K562 (cell line): ENCODE measurements at regions not wholly inside any gene's neighbourhood (a gene's known extent, or its start where the extent isn't known, plus 50 kb on each side); places are given as distances from the start of the nearest gene placed in this dataset.

Experiments used
- ATAC-seq: fragments of 200-7000 bp; cut with Tn5 transposase; 3 replicates; pipeline ENCODE4 v1.9.1; 2020; ENCODE audit warnings: moderate library complexity
- BruUV-seq: library from RNA; stranded (reverse); fragments of 400-500 nt; replicated peaks from 2 replicates; lab custom pipeline; 2021; lab: Mats Ljungman, UMichigan
- CTCF ChIA-PET: fragments of 300-600 bp; formaldehyde crosslinking; extraction: SDS; loops from one replicate; lab custom pipeline; 2021; ENCODE audit warnings: low intra/inter-chr PET ratio; lab: Yijun Ruan, JAX
- POLR2A ChIA-PET: fragments of 300-600, 350-650 bp; sonication (Branson Sonifier 250); formaldehyde crosslinking; extraction: SDS; loops from one replicate; lab custom pipeline; 2021; ENCODE audit warnings: antibody characterized with exemption, inconsistent platforms; lab: Yijun Ruan, JAX
- DNase-seq, 4 experiments: peaks; one replicate each; pipeline versions ENCODE4 v3.0.0 to v3.0.0-alpha.2; 2011 to 2018; ENCODE audit warnings: low spot score in 3 of 4, mixed read lengths in 3 of 4; ENCODE audit errors: extremely low read depth in 1 of 4
- FAIRE-seq: peaks from 2 replicates; lab custom pipeline; 2011; peaks lifted over from hg19 to GRCh38; lab: Jason Lieb, UNC
- H2AFZ ChIP-seq: 2 replicates; pipeline ENCODE4 v1.6.0; 2011; ENCODE audit warnings: low read depth, low read length, control low read depth, inconsistent platforms
- H3K27ac ChIP-seq: fragments of 200-600 bp; 3 replicates; pipeline ENCODE4 v1.8.0; 2011; ENCODE audit warnings: low read depth, mild to moderate bottlenecking, control low read depth, inconsistent platforms, low read length, moderate library complexity, mixed read lengths; ENCODE audit errors: extremely low read depth
- H3K27me3 ChIP-seq, 2 experiments: fragments of 300-600 bp in 1 of 2; 2 replicates in 1 of 2; 3 replicates in 1 of 2; pipeline versions ENCODE4 v1.6.0 to v1.8.0; 2011; ENCODE audit warnings: inconsistent platforms in 2 of 2, low read length in 2 of 2, mild to moderate bottlenecking in 1 of 2, mixed read lengths in 1 of 2, moderate library complexity in 1 of 2; ENCODE audit not compliant: control insufficient read depth in 2 of 2, insufficient read depth in 2 of 2
- H3K36me3 ChIP-seq: fragments of 300-600 bp; 3 replicates; pipeline ENCODE4 v1.8.0; 2011; ENCODE audit warnings: mild to moderate bottlenecking, low read length, inconsistent platforms; ENCODE audit not compliant: control insufficient read depth, insufficient read depth
- H3K4me1 ChIP-seq, 2 experiments: fragments of 200-600 bp in 1 of 2; replicated peaks in 1 of 2; 2 replicates in 1 of 2; 3 replicates in 1 of 2; pipeline versions ENCODE4 v1.5.1 to v1.8.0; 2011; ENCODE audit warnings: inconsistent platforms in 2 of 2, low read length in 2 of 2, mild to moderate bottlenecking in 1 of 2, mixed read lengths in 1 of 2, moderate library complexity in 1 of 2; ENCODE audit not compliant: control insufficient read depth in 2 of 2, insufficient read depth in 2 of 2
- H3K4me2 ChIP-seq: 2 replicates; pipeline ENCODE4 v1.6.1; 2011; ENCODE audit warnings: low read length, control low read depth, inconsistent platforms, mixed read lengths; ENCODE audit not compliant: insufficient read depth
- H3K4me3 ChIP-seq: fragments of 200-600 bp; sonication (generic), shearing (Covaris generic); 2 replicates; pipeline ENCODE4 v1.5.1; 2016; ENCODE audit warnings: control low read depth, inconsistent platforms
- H3K79me2 ChIP-seq: fragments of 200-600 bp; 3 replicates; pipeline ENCODE4 v1.8.0; 2011; ENCODE audit warnings: low read length, inconsistent platforms; ENCODE audit not compliant: control insufficient read depth, insufficient read depth
- H3K9ac ChIP-seq, 2 experiments: 2 replicates each; pipeline versions ENCODE4 v1.6.0 to v1.6.1; 2011; ENCODE audit warnings: low read depth in 2 of 2, low read length in 2 of 2, control low read depth in 1 of 2, inconsistent platforms in 1 of 2, mild to moderate bottlenecking in 1 of 2, mixed read lengths in 1 of 2; ENCODE audit not compliant: insufficient read depth in 1 of 2
- H3K9me1 ChIP-seq: one replicate; pipeline ENCODE4 v1.6.0; 2011; ENCODE audit warnings: inconsistent platforms, mild to moderate bottlenecking, low read length, moderate library complexity; ENCODE audit not compliant: control insufficient read depth, insufficient read depth
- H3K9me3 ChIP-seq: replicated peaks from 2 replicates; pipeline ENCODE4 v1.5.1; 2011; ENCODE audit warnings: low read depth, low read length, inconsistent platforms; ENCODE audit not compliant: control insufficient read depth, insufficient read depth
- H4K20me1 ChIP-seq: replicated peaks from 2 replicates; pipeline ENCODE4 v1.6.1; 2011; ENCODE audit warnings: low read length, inconsistent platforms, mixed read lengths; ENCODE audit not compliant: control insufficient read depth, insufficient read depth
- CHCHD3 ChIP-seq: fragments of 250-450 bp; sonication (Bioruptor Pico); IDR thresholded peaks from 2 replicates; pipeline ENCODE4 v2.1.2; 2022; ENCODE audit warnings: mild to moderate bottlenecking
- CHD4 ChIP-seq: fragments of 200-600 bp; sonication (generic); IDR thresholded peaks from 3 replicates; pipeline ENCODE4 v1.6.1; 2012; ENCODE audit warnings: low read depth, mild to moderate bottlenecking, mixed read lengths, low read length, inconsistent platforms; ENCODE audit not compliant: insufficient read depth, insufficient replicate concordance, poor library complexity, severe bottlenecking
- FOXM1 ChIP-seq, 2 experiments: fragments of 450-650 bp in 1 of 2; sonication (generic) in 1 of 2; formaldehyde crosslinking in 1 of 2; IDR thresholded peaks; 2 replicates each; pipeline versions ENCODE4 v1.6.1 to v1.9.0; 2017 to 2022; ENCODE audit warnings: low read depth in 2 of 2, mild to moderate bottlenecking in 2 of 2, missing genetic modification reagents in 1 of 2, moderate library complexity in 1 of 2
- HSF4 ChIP-seq: fragments of 250-450 bp; sonication (Bioruptor Pico); IDR thresholded peaks from 2 replicates; pipeline ENCODE4 v2.1.2; 2022; ENCODE audit warnings: mild to moderate bottlenecking, moderate library complexity, borderline replicate concordance
- KDM4B ChIP-seq, 2 experiments: fragments of 450-650 bp in 1 of 2; sonication (generic) in 1 of 2; IDR thresholded peaks; 2 replicates each; pipeline ENCODE4 v1.6.1; 2016 to 2017; ENCODE audit warnings: borderline replicate concordance in 2 of 2, antibody characterized with exemption in 1 of 2, low read depth in 1 of 2, mild to moderate bottlenecking in 1 of 2
- NFIX ChIP-seq: fragments of 250-450 bp; sonication (Bioruptor Pico); IDR thresholded peaks from 2 replicates; pipeline ENCODE4 v1.4.0; 2020; ENCODE audit warnings: low read depth, mild to moderate bottlenecking, moderate library complexity
- PHB ChIP-seq: fragments of 250-450 bp; sonication (Bioruptor Pico); IDR thresholded peaks from 2 replicates; pipeline ENCODE4 v1.5.0; 2021
- POLR3A ChIP-seq: IDR thresholded peaks from 2 replicates; pipeline ENCODE4 v1.6.1; 2011; ENCODE audit warnings: borderline replicate concordance, mild to moderate bottlenecking, moderate library complexity; ENCODE audit not compliant: insufficient read length, insufficient read depth; ENCODE audit errors: extremely low read depth
- RAD21 ChIP-seq, 2 experiments: fragments of 250-450 bp in 1 of 2; fragments of 450-650 bp in 1 of 2; sonication (Bioruptor Pico) in 1 of 2; formaldehyde crosslinking in 1 of 2; IDR thresholded peaks in 1 of 2; conservative IDR thresholded peaks in 1 of 2; 2 replicates each; pipeline versions ENCODE4 v1.4.0 to v1.8.0; 2020 to 2022; ENCODE audit warnings: mild to moderate bottlenecking in 2 of 2, moderate library complexity in 1 of 2
- TRIM28 ChIP-seq: fragments of 450-650 bp; IDR thresholded peaks from 2 replicates; pipeline ENCODE4 v1.6.1; 2017
- ZBTB1 ChIP-seq: sonication (generic); formaldehyde crosslinking; IDR thresholded peaks from 2 replicates; pipeline ENCODE4 v1.8.1; 2023; ENCODE audit warnings: missing genetic modification reagents, low read depth, mild to moderate bottlenecking, borderline replicate concordance
- ZNF217 ChIP-seq: sonication (generic); formaldehyde crosslinking; IDR thresholded peaks from 2 replicates; pipeline ENCODE4 v1.8.0; 2022; ENCODE audit warnings: mild to moderate bottlenecking, missing genetic modification reagents
- ZNF431 ChIP-seq: sonication (generic); formaldehyde crosslinking; IDR thresholded peaks from 2 replicates; pipeline ENCODE4 v1.8.0; 2022; ENCODE audit warnings: mild to moderate bottlenecking, missing genetic modification reagents
- ZNF589 ChIP-seq: fragments of 200-800 bp; sonication (Bioruptor generic); IDR thresholded peaks from 2 replicates; pipeline ENCODE4 v1.6.1; 2016; ENCODE audit warnings: low read depth, missing genetic modification characterization, missing compliant biosample characterization
- WGBS: fragments of 100-300 bp; shearing (Covaris generic); methylation state at CpG from one replicate; pipeline ENCODE4 v1.1.6; 2016; ENCODE audit warnings: low coverage, mixed read lengths; ENCODE audit not compliant: insufficient coverage; ENCODE audit errors: missing lambda C conversion rate; 5-methylcytosine and 5-hydroxymethylcytosine counted together
- in situ Hi-C: fragments of 300-500 bp; cut with MboI; formaldehyde crosslinking; loops from 4 replicates; pipeline ENCODE4 v1.15.0; 2018; ENCODE audit warnings: inconsistent platforms, mixed read lengths
- intact Hi-C: fragments of 100-400 bp; cut with micrococcal nuclease; formaldehyde crosslinking; loops from 2 replicates; pipeline ENCODE4 v1.14.2; 2022

GRCh38 chr12:34287986-34288962 lies 266.0 kb downstream of the ALG10 start (continued):
- no peak for TF ChIP-seq RAD21 (CRISPR knock-in tag; conservative IDR thresholded peaks at IDR 0.05 in 1 of 2, IDR thresholded peaks at IDR 0.05 in 1 of 2)
- TF ChIP-seq POLR3A: no peak

- in situ Hi-C loops (no loop called here), intact Hi-C loops (no loop called here)
- ChIA-PET POLR2A (no interaction called here), CTCF (no interaction called here)
- no peaks in the 10 kb centered on the region for H3K9me1 ChIP-seq
- no peak overlapping the region for H2AFZ ChIP-seq
- ATAC-seq: no peak
- no peak for DNase-seq
- no peaks in the 10 kb centered on the region for H3K36me3 ChIP-seq
- H3K9ac ChIP-seq: no peak overlapping the region
- no peaks in the 10 kb centered on the region for H3K27me3 ChIP-seq
- no peaks in the 10 kb centered on the region for H4K20me1 ChIP-seq
- no peaks in the 10 kb centered on the region for H3K79me2 ChIP-seq
- WGBS: 10% methylated on average over 7 of the region's 12 CpGs
- no peak overlapping the region for H3K4me3 ChIP-seq
- BruUV-seq: no TSS peak
- no peak for FAIRE-seq
- H3K9me3 ChIP-seq: peaks cover 2% of the 10 kb centered on the region; the same call in 1 of the 2 replicates
- peaks cover 0 to 9% of the 10 kb centered on the region in 2 experiments; a peak in 2 of 5 replicates for H3K4me1 ChIP-seq
- no peak overlapping the region for H3K27ac ChIP-seq
- peak overlapping the region; percentile 69; the same call in 1 of the 2 replicates for H3K4me2 ChIP-seq
- TF ChIP-seq ZNF217 (CRISPR knock-in tag): no peak
- TF ChIP-seq TRIM28: no peak
- TF ChIP-seq CHD4: no peak
- TF ChIP-seq ZNF589 (CRISPR knock-in tag): no peak
- TF ChIP-seq CHCHD3: no peak
- TF ChIP-seq KDM4B (IDR thresholded peaks at IDR 0.05; ENCODE audit: borderline replicate concordance in 2 of 2, low read depth in 1 of 2): no peak
- no peak for TF ChIP-seq ZBTB1 (CRISPR knock-in tag)
- no peak for TF ChIP-seq NFIX (CRISPR knock-in tag)
- TF ChIP-seq FOXM1 (IDR thresholded peaks at IDR 0.05; ENCODE audit: low read depth): no peak
- TF ChIP-seq FOXM1 (CRISPR knock-in tag; IDR thresholded peaks at IDR 0.05; ENCODE audit: low read depth): no peak
- TF ChIP-seq PHB (CRISPR knock-in tag): no peak
- no peak for TF ChIP-seq ZNF431 (CRISPR knock-in tag)
- no peak for TF ChIP-seq HSF4 (CRISPR knock-in tag)
Measured at GRCh38 chr12:34288963-34289345, 266.7 kb downstream of the ALG10 start.
